ENCODE measurements at regions not wholly inside any gene's neighbourhood (a gene's known extent, or its start where the extent isn't known, plus 50 kb on each side); places are given as distances from the start of the nearest gene placed in this dataset.
"Not testable (repeated sequence)": the region's sequence is repeated elsewhere in the genome, so short reads cannot be mapped to it uniquely, and the experiment has no call there.

DNA sequence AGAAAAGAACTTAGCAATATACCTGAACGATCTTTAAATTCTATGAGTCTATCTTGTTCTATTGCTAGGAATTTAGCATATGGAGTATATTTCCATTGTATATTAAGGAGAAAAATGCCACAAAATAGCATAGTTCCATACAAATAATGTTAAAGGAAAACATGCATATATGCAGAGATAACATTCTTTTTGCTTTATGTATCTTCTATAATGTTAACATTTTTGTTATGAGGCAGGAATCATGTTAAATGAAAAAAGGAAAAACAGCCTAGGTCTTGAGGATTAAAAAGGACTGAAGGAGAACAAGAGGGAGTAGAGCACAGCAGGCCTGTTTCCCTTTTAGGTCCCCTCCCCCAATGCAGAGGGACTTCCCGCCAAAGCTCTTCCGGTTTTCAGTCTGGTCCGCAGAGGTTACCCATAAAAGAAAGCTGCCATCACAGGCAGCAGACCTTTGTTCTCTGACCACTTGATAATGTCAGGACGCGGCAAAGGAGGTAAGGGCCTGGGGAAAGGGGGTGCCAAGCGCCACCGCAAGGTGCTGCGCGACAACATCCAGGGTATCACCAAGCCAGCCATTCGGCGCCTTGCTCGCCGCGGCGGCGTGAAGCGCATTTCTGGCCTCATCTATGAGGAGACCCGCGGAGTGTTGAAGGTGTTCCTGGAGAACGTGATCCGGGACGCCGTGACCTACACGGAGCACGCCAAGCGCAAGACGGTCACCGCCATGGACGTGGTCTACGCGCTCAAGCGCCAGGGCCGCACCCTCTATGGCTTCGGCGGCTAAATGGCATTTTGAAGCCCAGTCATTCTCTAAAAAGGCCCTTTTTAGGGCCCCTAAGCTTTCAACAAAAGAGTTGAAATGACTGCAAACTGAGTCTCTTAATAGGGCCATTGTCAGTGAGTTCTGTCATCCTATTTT lies 108.4 kb upstream of the PRSS16 start:
- peak; percentile 51 for DNase-seq (ENCODE audit: low spot score)
- in situ Hi-C loops (cut with MboI; ENCODE audit: low pct_unique_long_range_greater_than_20kb, low sequenced_read_pairs, unreplicated experiment): loop anchor here (10.0 kb wide), 2 partner anchors 944 to 1104 kb away; a partner anchor contains a TSS
- TF ChIP-seq CTCF (IDR thresholded peaks at IDR 0.05; ENCODE audit: extremely low read depth, insufficient read depth, missing control alignments): no peak

- DNase-seq (ENCODE audit: low spot score): no peak
- TF ChIP-seq CTCF (IDR thresholded peaks at IDR 0.05; ENCODE audit: extremely low read depth, insufficient read depth, missing control alignments): no peak
- in situ Hi-C loops (cut with MboI; ENCODE audit: low pct_unique_long_range_greater_than_20kb, low sequenced_read_pairs, unreplicated experiment): loop anchor here (10.0 kb wide), 2 partner anchors 945 to 1105 kb away; a partner anchor contains a TSS
These were observed 107.5 kb upstream of the PRSS16 start for GRCh38 chr6:27139756-27140579.

DNA sequence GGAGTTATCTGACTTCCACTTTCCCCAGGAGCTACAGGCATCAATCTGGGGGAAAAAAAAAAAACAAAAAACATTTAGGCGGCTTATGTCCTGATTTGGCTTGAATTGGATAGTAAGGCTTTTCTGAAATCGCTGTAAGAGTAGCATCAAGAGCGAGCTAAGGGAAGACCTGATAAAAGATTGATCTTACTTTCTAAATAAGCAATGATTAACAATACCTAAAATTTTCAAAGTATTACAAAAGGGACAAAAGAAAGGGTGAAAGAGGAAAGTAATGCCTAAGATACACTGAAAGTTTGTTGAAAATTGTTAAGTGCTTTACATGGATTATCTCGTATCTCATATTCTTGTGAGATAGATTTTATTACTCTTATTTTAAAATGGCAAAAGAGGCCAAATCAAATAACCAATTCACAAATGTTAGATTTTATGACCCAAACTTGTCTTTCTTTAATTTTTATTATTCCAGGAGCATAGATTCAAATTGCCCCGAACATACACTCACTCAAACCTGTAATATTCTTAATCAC lies 106.4 kb upstream of the PRSS16 start:
- DNase-seq (ENCODE audit: low spot score): no peak
- no peak for TF ChIP-seq CTCF (IDR thresholded peaks at IDR 0.05; ENCODE audit: extremely low read depth, insufficient read depth, missing control alignments)
- in situ Hi-C loops (cut with MboI; ENCODE audit: low pct_unique_long_range_greater_than_20kb, low sequenced_read_pairs, unreplicated experiment): no loop called here

- no peak for TF ChIP-seq CTCF (IDR thresholded peaks at IDR 0.05; ENCODE audit: extremely low read depth, insufficient read depth, missing control alignments)
- in situ Hi-C loops (cut with MboI; ENCODE audit: low pct_unique_long_range_greater_than_20kb, low sequenced_read_pairs, unreplicated experiment): no loop called here
- DNase-seq (ENCODE audit: low spot score): no peak
These were observed 105.9 kb upstream of the PRSS16 start for GRCh38 chr6:27141529-27142015.

DNA sequence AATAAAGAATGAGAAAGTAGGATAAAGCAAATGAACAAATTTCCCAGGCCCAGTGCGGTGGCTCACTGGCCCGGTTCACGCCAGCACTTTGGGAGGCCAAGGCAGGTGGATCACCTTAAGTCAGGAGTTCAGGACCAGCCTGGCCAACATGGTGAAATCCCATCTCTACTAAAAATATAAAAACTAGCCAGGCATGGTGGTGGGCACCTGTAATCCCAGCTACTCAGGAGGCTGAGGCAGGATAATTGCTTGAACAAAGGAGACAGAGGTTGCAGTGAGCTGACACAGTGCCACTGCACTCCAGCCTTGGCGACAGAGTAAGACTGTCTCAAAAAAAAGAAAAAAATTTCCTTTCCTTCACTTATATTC lies 104.5 kb upstream of the PRSS16 start:
- in situ Hi-C loops (cut with MboI; ENCODE audit: low pct_unique_long_range_greater_than_20kb, low sequenced_read_pairs, unreplicated experiment): not testable (repeated sequence)

GRCh38 chr6:27143474-27144026 lies 104.0 kb upstream of the PRSS16 start:
- no peak for TF ChIP-seq CTCF (IDR thresholded peaks at IDR 0.05; ENCODE audit: extremely low read depth, insufficient read depth, missing control alignments)
- in situ Hi-C loops (cut with MboI; ENCODE audit: low pct_unique_long_range_greater_than_20kb, low sequenced_read_pairs, unreplicated experiment): no loop called here
- no peak for DNase-seq (ENCODE audit: low spot score)

More for the DNA sequence above, 104.5 kb upstream of the PRSS16 start:
- DNase-seq (ENCODE audit: low spot score): not testable (repeated sequence)
